ENCODE measurements at regions not wholly inside any gene's neighbourhood (a gene's known extent, or its start where the extent isn't known, plus 50 kb on each side); places are given as distances from the start of the nearest gene placed in this dataset.

GRCh38 chr5:82692826-82693225, 384.4 kb downstream of the TMEM167A start:
- H3K27me3 ChIP-seq (ENCODE audit: insufficient read depth, low read length, poor library complexity, severe bottlenecking) = no peaks in the 10 kb centered on the region
- Mint-ChIP-seq H3K4me3 (no peak overlapping the region), H3K9me3 (no peaks in the 10 kb centered on the region), H3K27ac (no peak overlapping the region), H3K4me1 (no peaks in the 10 kb centered on the region), H3K27me3 (no peaks in the 10 kb centered on the region), H3K36me3 (no peaks in the 10 kb centered on the region)
- ChIA-PET CTCF (no interaction called here), POLR2A (no interaction called here)
- DNase-seq = no peak
- H3K36me3 ChIP-seq (ENCODE audit: insufficient read depth, low read length) = no peaks in the 10 kb centered on the region
- no peak overlapping the region for H3K27ac ChIP-seq (ENCODE audit: low read depth, low read length)
- no peaks in the 10 kb centered on the region for H3K9me3 ChIP-seq (ENCODE audit: low read length)
- H3K4me3 ChIP-seq (ENCODE audit: low read length) = no peak overlapping the region
- H3K4me1 ChIP-seq (ENCODE audit: insufficient read depth, low read length) = no peaks in the 10 kb centered on the region

- H3K36me3 Mint-ChIP-seq = no peaks in the 10 kb centered on the region
- CTCF ChIA-PET = no interaction called here
- POLR2A ChIA-PET = no interaction called here
- H3K4me3 Mint-ChIP-seq = no peak overlapping the region
- Histone ChIP-seq H3K27me3 (ENCODE audit: insufficient read depth, low read length, poor library complexity, severe bottlenecking) (no peaks in the 10 kb centered on the region), H3K27ac (ENCODE audit: low read depth, low read length) (no peak overlapping the region), H3K36me3 (ENCODE audit: insufficient read depth, low read length) (no peaks in the 10 kb centered on the region), H3K4me3 (ENCODE audit: low read length) (no peak overlapping the region), H3K9me3 (ENCODE audit: low read length) (no peaks in the 10 kb centered on the region), H3K4me1 (ENCODE audit: insufficient read depth, low read length) (no peaks in the 10 kb centered on the region)
- no peak for DNase-seq
- H3K27me3 Mint-ChIP-seq = no peaks in the 10 kb centered on the region
- no peaks in the 10 kb centered on the region for H3K4me1 Mint-ChIP-seq
- H3K27ac Mint-ChIP-seq = no peak overlapping the region
- no peaks in the 10 kb centered on the region for H3K9me3 Mint-ChIP-seq
Measured at GRCh38 chr5:82684659-82685058, 392.5 kb downstream of the TMEM167A start.

GRCh38 chr5:82684165-82684564, 393.0 kb downstream of the TMEM167A start:
- no peaks in the 10 kb centered on the region for H3K9me3 Mint-ChIP-seq
- no peak for DNase-seq
- no peak overlapping the region for H3K4me3 ChIP-seq (ENCODE audit: low read length)
- no peaks in the 10 kb centered on the region for H3K4me1 Mint-ChIP-seq
- H3K27ac ChIP-seq (ENCODE audit: low read depth, low read length) = no peak overlapping the region
- no peaks in the 10 kb centered on the region for H3K36me3 Mint-ChIP-seq
- ChIA-PET CTCF (no interaction called here), POLR2A (no interaction called here)
- no peaks in the 10 kb centered on the region for H3K36me3 ChIP-seq (ENCODE audit: insufficient read depth, low read length)
- no peaks in the 10 kb centered on the region for H3K4me1 ChIP-seq (ENCODE audit: insufficient read depth, low read length)
- H3K27me3 ChIP-seq (ENCODE audit: insufficient read depth, low read length, poor library complexity, severe bottlenecking) = no peaks in the 10 kb centered on the region
- H3K27me3 Mint-ChIP-seq = no peaks in the 10 kb centered on the region
- H3K9me3 ChIP-seq (ENCODE audit: low read length) = no peaks in the 10 kb centered on the region
- no peak overlapping the region for H3K4me3 Mint-ChIP-seq
- no peak overlapping the region for H3K27ac Mint-ChIP-seq

- Histone ChIP-seq H3K27ac (ENCODE audit: low read depth, low read length) (no peak overlapping the region), H3K4me3 (ENCODE audit: low read length) (no peak overlapping the region), H3K27me3 (ENCODE audit: insufficient read depth, low read length, poor library complexity, severe bottlenecking) (no peaks in the 10 kb centered on the region), H3K36me3 (ENCODE audit: insufficient read depth, low read length) (no peaks in the 10 kb centered on the region), H3K4me1 (ENCODE audit: insufficient read depth, low read length) (no peaks in the 10 kb centered on the region), H3K9me3 (ENCODE audit: low read length) (no peaks in the 10 kb centered on the region)
- Mint-ChIP-seq H3K9me3 (no peaks in the 10 kb centered on the region), H3K27me3 (no peaks in the 10 kb centered on the region), H3K4me3 (no peak overlapping the region), H3K4me1 (peaks cover 13 to 21% (median 15%) of the 10 kb centered on the region in 3 donors), H3K27ac (no peak overlapping the region), H3K36me3 (no peaks in the 10 kb centered on the region)
- CTCF ChIA-PET = no interaction called here
- POLR2A ChIA-PET = no interaction called here
- DNase-seq = no peak
Measured at GRCh38 chr5:82679660-82680059, 397.5 kb downstream of the TMEM167A start.

GRCh38 chr5:82676661-82677060, 398.5 kb upstream of the RPS23 start:
- H3K4me3 ChIP-seq (ENCODE audit: low read length) = no peak overlapping the region
- H3K4me1 ChIP-seq (ENCODE audit: insufficient read depth, low read length) = no peaks in the 10 kb centered on the region
- H3K36me3 Mint-ChIP-seq = no peaks in the 10 kb centered on the region
- H3K9me3 Mint-ChIP-seq = peaks cover 0 to 1% (median 0%) of the 10 kb centered on the region in 5 donors
- no peak for DNase-seq
- peaks cover 13 to 21% (median 15%) of the 10 kb centered on the region in 3 donors for H3K4me1 Mint-ChIP-seq
- H3K36me3 ChIP-seq (ENCODE audit: insufficient read depth, low read length) = no peaks in the 10 kb centered on the region
- no peaks in the 10 kb centered on the region for H3K27me3 Mint-ChIP-seq
- POLR2A ChIA-PET = no interaction called here
- CTCF ChIA-PET = no interaction called here
- no peaks in the 10 kb centered on the region for H3K27me3 ChIP-seq (ENCODE audit: insufficient read depth, low read length, poor library complexity, severe bottlenecking)
- no peak overlapping the region for H3K27ac ChIP-seq (ENCODE audit: low read depth, low read length)
- peak overlapping the region in 6 of 8 donors; percentile 45 to 90 (median 80) for H3K27ac Mint-ChIP-seq
- H3K9me3 ChIP-seq (ENCODE audit: low read length) = no peaks in the 10 kb centered on the region
- H3K4me3 Mint-ChIP-seq = peak overlapping the region in 5 of 7 donors; percentile 19 to 69 (median 38)

- H3K27me3 Mint-ChIP-seq = peaks cover 0 to 1% of the 10 kb centered on the region in 2 donors
- H3K4me1 Mint-ChIP-seq = peaks cover 13 to 21% (median 15%) of the 10 kb centered on the region in 3 donors
- H3K27ac Mint-ChIP-seq = no peak overlapping the region
- ChIA-PET CTCF (no interaction called here), POLR2A (no interaction called here)
- no peaks in the 10 kb centered on the region for H3K36me3 Mint-ChIP-seq
- peaks cover 0 to 1% (median 0%) of the 10 kb centered on the region in 5 donors for H3K9me3 Mint-ChIP-seq
- H3K27ac ChIP-seq (ENCODE audit: low read depth, low read length) = no peak overlapping the region
- no peak overlapping the region for H3K4me3 ChIP-seq (ENCODE audit: low read length)
- no peaks in the 10 kb centered on the region for H3K4me1 ChIP-seq (ENCODE audit: insufficient read depth, low read length)
- H3K36me3 ChIP-seq (ENCODE audit: insufficient read depth, low read length) = no peaks in the 10 kb centered on the region
- no peak overlapping the region for H3K4me3 Mint-ChIP-seq
- H3K27me3 ChIP-seq (ENCODE audit: insufficient read depth, low read length, poor library complexity, severe bottlenecking) = no peaks in the 10 kb centered on the region
- no peaks in the 10 kb centered on the region for H3K9me3 ChIP-seq (ENCODE audit: low read length)
- DNase-seq = no peak
Measured at GRCh38 chr5:82674671-82675070, 396.5 kb upstream of the RPS23 start.

GRCh38 chr5:82673057-82673809, 395.1 kb upstream of the RPS23 start:
- no peak for DNase-seq

GRCh38 chr5:82670692-82671091, 392.5 kb upstream of the RPS23 start:
- Mint-ChIP-seq H3K4me1 (no peaks in the 10 kb centered on the region), H3K27ac (no peak overlapping the region), H3K4me3 (no peak overlapping the region), H3K36me3 (no peaks in the 10 kb centered on the region), H3K9me3 (peaks cover 0 to 1% (median 0%) of the 10 kb centered on the region in 5 donors), H3K27me3 (peaks cover 0 to 1% of the 10 kb centered on the region in 2 donors)
- Histone ChIP-seq H3K36me3 (ENCODE audit: insufficient read depth, low read length) (no peaks in the 10 kb centered on the region), H3K27ac (ENCODE audit: low read depth, low read length) (no peak overlapping the region), H3K9me3 (ENCODE audit: low read length) (no peaks in the 10 kb centered on the region), H3K4me1 (ENCODE audit: insufficient read depth, low read length) (no peaks in the 10 kb centered on the region), H3K27me3 (ENCODE audit: insufficient read depth, low read length, poor library complexity, severe bottlenecking) (no peaks in the 10 kb centered on the region), H3K4me3 (ENCODE audit: low read length) (no peak overlapping the region)
- POLR2A ChIA-PET = no interaction called here
- CTCF ChIA-PET = no interaction called here
- no peak for DNase-seq

More at GRCh38 chr5:82673057-82673809, 395.1 kb upstream of the RPS23 start:
- Histone ChIP-seq H3K27me3 (ENCODE audit: insufficient read depth, low read length, poor library complexity, severe bottlenecking) (no peaks in the 10 kb centered on the region), H3K27ac (ENCODE audit: low read depth, low read length) (no peak overlapping the region), H3K4me1 (ENCODE audit: insufficient read depth, low read length) (no peaks in the 10 kb centered on the region), H3K36me3 (ENCODE audit: insufficient read depth, low read length) (no peaks in the 10 kb centered on the region), H3K4me3 (ENCODE audit: low read length) (no peak overlapping the region), H3K9me3 (ENCODE audit: low read length) (no peaks in the 10 kb centered on the region)
- no peaks in the 10 kb centered on the region for H3K36me3 Mint-ChIP-seq
- no peak overlapping the region for H3K27ac Mint-ChIP-seq
- peaks cover 0 to 1% of the 10 kb centered on the region in 2 donors for H3K27me3 Mint-ChIP-seq
- no peak overlapping the region for H3K4me3 Mint-ChIP-seq
- CTCF ChIA-PET = no interaction called here
- POLR2A ChIA-PET = no interaction called here
- H3K9me3 Mint-ChIP-seq = peaks cover 0 to 1% (median 0%) of the 10 kb centered on the region in 5 donors
- H3K4me1 Mint-ChIP-seq = peaks cover 13 to 21% (median 15%) of the 10 kb centered on the region in 3 donors

All from CD8-positive, alpha-beta memory T cell (primary cell).